HCT116 (cell line): ENCODE measurements at regions not wholly inside any gene's neighbourhood (a gene's known extent, or its start where the extent isn't known, plus 50 kb on each side); places are given as distances from the start of the nearest gene placed in this dataset.

Experiments
- ATAC-seq: fragments of 200-7000 bp; cut with Tn5 transposase; 2 replicates; pipeline ENCODE4 v1.9.1; 2020; ENCODE audit warnings: mild to moderate bottlenecking, moderate library complexity
- BruUV-seq: library from RNA; stranded (reverse); fragments of 400-500 nt; replicated peaks from 2 replicates; lab custom pipeline; 2021; lab: Mats Ljungman, UMichigan
- CTCF ChIA-PET: fragments of 300-600 bp; sonication (Branson Sonifier 250); formaldehyde crosslinking; loops from one replicate; lab custom pipeline; 2021; ENCODE audit warnings: antibody characterized with exemption; lab: Charles Lee
- POLR2A ChIA-PET: fragments of 300-600, 350-600 bp; sonication (Branson Sonifier 250); formaldehyde crosslinking; loops from one replicate; lab custom pipeline; 2021; ENCODE audit warnings: antibody characterized with exemption; lab: Charles Lee
- RAD21 ChIA-PET, 2 experiments: fragments of 300-600 bp; sonication (Branson Sonifier 250); formaldehyde crosslinking; loops; one replicate each; lab custom pipeline; 2023; ENCODE audit warnings: low total read pairs in 2 of 2; ENCODE audit not compliant: uncharacterized antibody in 2 of 2, unreplicated experiment in 2 of 2, low non-redundant PET in 1 of 2; lab: Charles Lee
- DNase-seq: peaks from one replicate; pipeline ENCODE4 v3.0.0-alpha.2; 2010; ENCODE audit warnings: low read depth, low spot score
- H2AFZ ChIP-seq: fragments of 200-600 bp; shearing (Covaris generic), sonication (generic); 2 replicates; pipeline ENCODE4 v1.6.1; 2017; ENCODE audit warnings: low read depth, mixed run types, mixed read lengths, antibody characterized with exemption, low read length; ENCODE audit not compliant: poor library complexity, severe bottlenecking
- H3K27ac ChIP-seq: 2 replicates; pipeline ENCODE4 v1.5.1; 2012; ENCODE audit warnings: low read depth, low read length
- H3K27me3 ChIP-seq: fragments of 200-600 bp; sonication (generic); 2 replicates; pipeline ENCODE4 v1.6.1; 2016; ENCODE audit warnings: mixed run types, low read length, mixed read lengths; ENCODE audit not compliant: insufficient read depth
- H3K36me3 ChIP-seq, 2 experiments: fragments of 200-500 bp in 1 of 2; fragments of 200-600 bp in 1 of 2; sonication (Bioruptor generic) in 1 of 2; sonication (generic) in 1 of 2; 2 replicates each; pipeline versions ENCODE4 v1.5.1 to v1.6.1; 2014 to 2016; ENCODE audit warnings: low read length in 2 of 2, inconsistent platforms in 1 of 2, mixed read lengths in 1 of 2, mixed run types in 1 of 2; ENCODE audit not compliant: insufficient read depth in 2 of 2, control insufficient read depth in 1 of 2
- H3K4me1 ChIP-seq, 2 experiments: fragments of 200-600 bp in 1 of 2; sonication (generic) in 1 of 2; 2 replicates each; pipeline versions ENCODE4 v1.5.1 to v1.6.1; 2012 to 2017; ENCODE audit warnings: low read length in 2 of 2, inconsistent platforms in 1 of 2, mild to moderate bottlenecking in 1 of 2, mixed read lengths in 1 of 2, mixed run types in 1 of 2, moderate library complexity in 1 of 2; ENCODE audit not compliant: insufficient read depth in 2 of 2, control insufficient read depth in 1 of 2
- H3K4me2 ChIP-seq: fragments of 200-600 bp; sonication (generic); 2 replicates; pipeline ENCODE4 v1.6.1; 2017; ENCODE audit warnings: mixed run types, low read length, mixed read lengths
- H3K4me3 ChIP-seq, 2 experiments: fragments of 200-600 bp in 1 of 2; sonication (generic) in 1 of 2; replicated peaks in 1 of 2; 2 replicates each; pipeline ENCODE4 v1.5.1; 2011 to 2016; ENCODE audit warnings: low read length in 2 of 2, control low read depth in 1 of 2, low read depth in 1 of 2, mild to moderate bottlenecking in 1 of 2, mixed read lengths in 1 of 2, mixed run types in 1 of 2
- H3K79me2 ChIP-seq: fragments of 200-600 bp; sonication (generic); 2 replicates; pipeline ENCODE4 v1.6.1; 2017; ENCODE audit warnings: mild to moderate bottlenecking, mixed run types, low read length, moderate library complexity, mixed read lengths; ENCODE audit not compliant: insufficient read depth
- H3K9ac ChIP-seq: fragments of 200-600 bp; sonication (generic); 2 replicates; pipeline ENCODE4 v1.6.1; 2016; ENCODE audit warnings: low read length, mixed read lengths
- H3K9me2 ChIP-seq: fragments of 200-600 bp; sonication (generic), shearing (Covaris generic); 2 replicates; pipeline ENCODE4 v1.6.1; 2017; ENCODE audit warnings: mixed run types, mild to moderate bottlenecking, moderate library complexity; ENCODE audit not compliant: insufficient read depth
- H3K9me3 ChIP-seq, 2 experiments: fragments of 200-500 bp in 1 of 2; fragments of 200-600 bp in 1 of 2; sonication (Bioruptor generic) in 1 of 2; sonication (generic) in 1 of 2; 2 replicates each; pipeline ENCODE4 v1.6.1; 2014 to 2017; ENCODE audit warnings: low read length in 2 of 2, mixed read lengths in 2 of 2, inconsistent platforms in 1 of 2, low read depth in 1 of 2, mild to moderate bottlenecking in 1 of 2, mixed run types in 1 of 2, moderate library complexity in 1 of 2; ENCODE audit not compliant: control insufficient read depth in 1 of 2, insufficient read depth in 1 of 2
- H4K20me1 ChIP-seq: fragments of 200-600 bp; sonication (generic), shearing (Covaris generic); 2 replicates; pipeline ENCODE4 v1.6.1; 2017; ENCODE audit warnings: mixed run types, mild to moderate bottlenecking, moderate library complexity; ENCODE audit not compliant: insufficient read depth
- CBX3 ChIP-seq: IDR thresholded peaks from 2 replicates; pipeline ENCODE4 v1.6.1; 2012; ENCODE audit warnings: low read depth
- CTCF ChIP-seq, 3 experiments: fragments of 200-600 bp in 1 of 3; sonication (generic) in 1 of 3; IDR thresholded peaks in 2 of 3; conservative IDR thresholded peaks in 1 of 3; 2 replicates each; pipeline ENCODE4 v1.5.1; 2012 to 2017; ENCODE audit warnings: low read depth in 2 of 3, low read length in 2 of 3, antibody characterized with exemption in 1 of 3, borderline replicate concordance in 1 of 3, control low read depth in 1 of 3, mild to moderate bottlenecking in 1 of 3, mixed read lengths in 1 of 3, mixed run types in 1 of 3, moderate library complexity in 1 of 3; ENCODE audit not compliant: insufficient read depth in 1 of 3
- ELF1 ChIP-seq: IDR thresholded peaks from 2 replicates; pipeline ENCODE4 v1.6.1; 2012; ENCODE audit warnings: low read depth, borderline replicate concordance
- EZH2phosphoT487 ChIP-seq: fragments of 200-600 bp; IDR thresholded peaks from 2 replicates; pipeline ENCODE4 v1.6.1; 2018; ENCODE audit warnings: antibody characterized with exemption, borderline replicate concordance
- FOSL1 ChIP-seq: IDR thresholded peaks from 2 replicates; pipeline ENCODE4 v1.6.1; 2012; ENCODE audit warnings: low read depth
- POLR2A ChIP-seq: IDR thresholded peaks from 2 replicates; pipeline ENCODE4 v1.7.0; 2011; ENCODE audit warnings: borderline replicate concordance; ENCODE audit not compliant: insufficient read depth, insufficient read length; ENCODE audit errors: extremely low read depth
- POLR2AphosphoS5 ChIP-seq: IDR thresholded peaks from 2 replicates; pipeline ENCODE4 v1.6.1; 2011; ENCODE audit warnings: mild to moderate bottlenecking, low read depth, low read length, moderate library complexity
- SRF ChIP-seq: IDR thresholded peaks from 2 replicates; pipeline ENCODE4 v1.6.1; 2012; ENCODE audit warnings: low read depth
- TCF7L2 ChIP-seq: IDR thresholded peaks from 2 replicates; pipeline ENCODE4 v1.7.0; 2011; ENCODE audit warnings: borderline replicate concordance, inconsistent platforms; ENCODE audit not compliant: insufficient read depth, insufficient read length; ENCODE audit errors: extremely low read depth
- ZBTB33 ChIP-seq: IDR thresholded peaks from 2 replicates; pipeline ENCODE4 v1.6.1; 2011; ENCODE audit warnings: mild to moderate bottlenecking, low read length, moderate library complexity; ENCODE audit not compliant: insufficient replicate concordance; ENCODE audit errors: extremely low read depth
- ZNF274 ChIP-seq: fragments of 200-500 bp; sonication (Bioruptor generic); IDR thresholded peaks from 2 replicates; pipeline ENCODE4 v1.6.1; 2014; ENCODE audit warnings: mild to moderate bottlenecking, low read depth, low read length, inconsistent platforms
- intact Hi-C: fragments of 100-400 bp; cut with micrococcal nuclease; formaldehyde crosslinking; loops from 2 replicates; pipeline ENCODE4 v1.10.0; 2022
- TF ChIP-seq, protein P1 (sequence below): IDR thresholded peaks from 2 replicates; pipeline ENCODE4 v1.6.1; 2012
- TF ChIP-seq, protein P2 (sequence below): IDR thresholded peaks from 2 replicates; pipeline ENCODE4 v1.6.1; 2012; ENCODE audit warnings: low read depth

GRCh38 chrX:110436523-110436922 is 77.9 kb downstream of the RTL9 start:
- Histone ChIP-seq H3K4me2 (no peak overlapping the region), H3K9ac (no peak overlapping the region), H3K4me3 (no peak overlapping the region), H3K9me2 (no peaks in the 10 kb centered on the region), H4K20me1 (no peaks in the 10 kb centered on the region), H3K27me3 (peaks cover 3% of the 10 kb centered on the region; the same call in 1 of the 2 replicates), H2AFZ (no peak overlapping the region), H3K4me1 (no peaks in the 10 kb centered on the region), H3K9me3 (no peaks in the 10 kb centered on the region), H3K79me2 (no peaks in the 10 kb centered on the region), H3K27ac (no peak overlapping the region), H3K36me3 (no peaks in the 10 kb centered on the region)
- CTCF ChIA-PET = no interaction called here
- DNase-seq (no peak), ATAC-seq (no peak)
- RAD21 ChIA-PET = no interaction called here
- no TSS peak for BruUV-seq
- TF ChIP-seq ZNF274 = no peak
- TF ChIP-seq CTCF (IDR thresholded peaks at IDR 0.05 in 2 of 3, conservative IDR thresholded peaks at IDR 0.05 in 1 of 3; ENCODE audit: borderline replicate concordance in 1 of 3, insufficient read depth in 1 of 3, low read depth in 2 of 3, low read length in 2 of 3) = no peak
- no peak for TF ChIP-seq POLR2AphosphoS5
- TF ChIP-seq CBX3 = no peak
- no peak for TF ChIP-seq POLR2A
- no peak for TF ChIP-seq FOSL1
- TF ChIP-seq ELF1 = no peak
- TF ChIP-seq EZH2phosphoT487 = no peak
- TF ChIP-seq TCF7L2 = no peak
- no peak for TF ChIP-seq SRF
- TF ChIP-seq ZBTB33 = no peak
- TF ChIP-seq, protein P1, sequence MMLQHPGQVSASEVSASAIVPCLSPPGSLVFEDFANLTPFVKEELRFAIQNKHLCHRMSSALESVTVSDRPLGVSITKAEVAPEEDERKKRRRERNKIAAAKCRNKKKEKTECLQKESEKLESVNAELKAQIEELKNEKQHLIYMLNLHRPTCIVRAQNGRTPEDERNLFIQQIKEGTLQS = no peak
- TF ChIP-seq, protein P2, sequence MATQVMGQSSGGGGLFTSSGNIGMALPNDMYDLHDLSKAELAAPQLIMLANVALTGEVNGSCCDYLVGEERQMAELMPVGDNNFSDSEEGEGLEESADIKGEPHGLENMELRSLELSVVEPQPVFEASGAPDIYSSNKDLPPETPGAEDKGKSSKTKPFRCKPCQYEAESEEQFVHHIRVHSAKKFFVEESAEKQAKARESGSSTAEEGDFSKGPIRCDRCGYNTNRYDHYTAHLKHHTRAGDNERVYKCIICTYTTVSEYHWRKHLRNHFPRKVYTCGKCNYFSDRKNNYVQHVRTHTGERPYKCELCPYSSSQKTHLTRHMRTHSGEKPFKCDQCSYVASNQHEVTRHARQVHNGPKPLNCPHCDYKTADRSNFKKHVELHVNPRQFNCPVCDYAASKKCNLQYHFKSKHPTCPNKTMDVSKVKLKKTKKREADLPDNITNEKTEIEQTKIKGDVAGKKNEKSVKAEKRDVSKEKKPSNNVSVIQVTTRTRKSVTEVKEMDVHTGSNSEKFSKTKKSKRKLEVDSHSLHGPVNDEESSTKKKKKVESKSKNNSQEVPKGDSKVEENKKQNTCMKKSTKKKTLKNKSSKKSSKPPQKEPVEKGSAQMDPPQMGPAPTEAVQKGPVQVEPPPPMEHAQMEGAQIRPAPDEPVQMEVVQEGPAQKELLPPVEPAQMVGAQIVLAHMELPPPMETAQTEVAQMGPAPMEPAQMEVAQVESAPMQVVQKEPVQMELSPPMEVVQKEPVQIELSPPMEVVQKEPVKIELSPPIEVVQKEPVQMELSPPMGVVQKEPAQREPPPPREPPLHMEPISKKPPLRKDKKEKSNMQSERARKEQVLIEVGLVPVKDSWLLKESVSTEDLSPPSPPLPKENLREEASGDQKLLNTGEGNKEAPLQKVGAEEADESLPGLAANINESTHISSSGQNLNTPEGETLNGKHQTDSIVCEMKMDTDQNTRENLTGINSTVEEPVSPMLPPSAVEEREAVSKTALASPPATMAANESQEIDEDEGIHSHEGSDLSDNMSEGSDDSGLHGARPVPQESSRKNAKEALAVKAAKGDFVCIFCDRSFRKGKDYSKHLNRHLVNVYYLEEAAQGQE = no peak
- POLR2A ChIA-PET = no interaction called here
- intact Hi-C loops = no loop called here
